ENCODE measurements at regions not wholly inside any gene's neighbourhood (a gene's known extent, or its start where the extent isn't known, plus 50 kb on each side); places are given as distances from the start of the nearest gene placed in this dataset.

DNA sequence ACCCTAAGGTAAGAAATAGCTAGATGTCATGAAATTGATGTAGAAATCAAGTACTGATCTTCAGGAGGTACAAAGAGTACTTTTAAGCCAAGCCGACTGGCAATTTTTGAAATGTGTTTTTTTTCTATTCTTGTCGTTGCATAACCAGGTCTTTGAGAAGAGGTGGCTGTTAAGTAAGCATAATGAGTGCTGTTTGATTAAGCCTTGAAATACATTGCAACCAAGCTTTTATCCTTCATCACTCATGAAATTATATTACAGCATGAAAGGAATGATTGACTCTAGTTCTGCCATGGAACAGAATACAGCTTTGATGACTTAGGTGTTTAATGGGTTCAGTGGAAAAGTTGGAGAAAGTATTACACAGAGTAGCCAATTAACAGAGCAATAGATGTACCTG lies 1720.2 kb upstream of the SEL1L start:
- Histone ChIP-seq H3K4me3 (no peak overlapping the region), H3K27me3 (no peaks in the 10 kb centered on the region), H3K27ac (no peak overlapping the region), H3K4me1 (replicated peaks in 1 of 2) (peaks cover 0 to 4% of the 10 kb centered on the region in 2 donors), H3K36me3 (replicated peaks in 1 of 2) (no peaks in the 10 kb centered on the region), H3K9me3 (replicated peaks in 1 of 3) (no peaks in the 10 kb centered on the region)
- TF ChIP-seq, protein P1, sequence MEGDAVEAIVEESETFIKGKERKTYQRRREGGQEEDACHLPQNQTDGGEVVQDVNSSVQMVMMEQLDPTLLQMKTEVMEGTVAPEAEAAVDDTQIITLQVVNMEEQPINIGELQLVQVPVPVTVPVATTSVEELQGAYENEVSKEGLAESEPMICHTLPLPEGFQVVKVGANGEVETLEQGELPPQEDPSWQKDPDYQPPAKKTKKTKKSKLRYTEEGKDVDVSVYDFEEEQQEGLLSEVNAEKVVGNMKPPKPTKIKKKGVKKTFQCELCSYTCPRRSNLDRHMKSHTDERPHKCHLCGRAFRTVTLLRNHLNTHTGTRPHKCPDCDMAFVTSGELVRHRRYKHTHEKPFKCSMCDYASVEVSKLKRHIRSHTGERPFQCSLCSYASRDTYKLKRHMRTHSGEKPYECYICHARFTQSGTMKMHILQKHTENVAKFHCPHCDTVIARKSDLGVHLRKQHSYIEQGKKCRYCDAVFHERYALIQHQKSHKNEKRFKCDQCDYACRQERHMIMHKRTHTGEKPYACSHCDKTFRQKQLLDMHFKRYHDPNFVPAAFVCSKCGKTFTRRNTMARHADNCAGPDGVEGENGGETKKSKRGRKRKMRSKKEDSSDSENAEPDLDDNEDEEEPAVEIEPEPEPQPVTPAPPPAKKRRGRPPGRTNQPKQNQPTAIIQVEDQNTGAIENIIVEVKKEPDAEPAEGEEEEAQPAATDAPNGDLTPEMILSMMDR (IDR thresholded peaks at IDR 0.05), result no peak
- TF ChIP-seq POLR2A (IDR thresholded peaks at IDR 0.05), result no peak
- intact Hi-C loops (cut with DNase I), result no loop called here
- no peak for DNase-seq
- 78 to 88% (median 83%) methylated on average over 2 of the region's 2 CpGs for WGBS, 4 donors

DNA sequence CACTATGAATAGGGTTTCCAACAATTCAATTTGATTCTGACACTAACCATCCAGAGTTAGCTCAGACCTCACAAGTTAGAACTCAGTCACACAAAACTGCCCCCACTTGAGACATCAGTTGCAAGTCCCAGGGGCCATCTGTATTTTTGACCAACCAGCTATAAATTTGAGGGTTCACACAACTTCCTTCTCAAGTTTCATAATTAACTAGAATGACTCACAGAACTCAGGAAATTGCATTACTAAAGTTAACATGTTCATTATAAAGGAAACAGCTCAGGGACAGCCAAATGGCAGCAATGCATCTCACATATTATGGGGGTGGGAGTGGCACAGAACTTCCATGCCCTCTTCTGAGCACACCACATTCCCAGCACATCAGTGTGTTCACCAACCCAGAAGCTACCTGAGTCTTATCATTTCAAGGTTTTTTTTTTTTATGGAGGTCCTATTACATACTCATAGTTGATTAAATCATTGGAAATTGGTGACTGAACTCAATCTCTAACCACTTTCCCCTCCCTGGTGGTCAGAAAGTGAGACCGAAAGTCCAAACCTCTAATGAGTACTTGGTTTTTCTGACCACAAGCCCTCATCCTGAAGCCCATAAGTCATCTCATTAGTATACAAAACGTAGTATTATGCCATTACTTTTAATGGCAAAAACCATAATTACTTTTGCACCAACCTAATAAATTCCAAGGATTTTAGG lies 1721.5 kb upstream of the SEL1L start:
- H3K36me3 ChIP-seq (replicated peaks in 1 of 2), result no peaks in the 10 kb centered on the region
- WGBS, 4 donors, result 69 to 85% (median 77%) methylated on average over 2 of the region's 2 CpGs
- H3K4me3 ChIP-seq, result no peak overlapping the region
- TF ChIP-seq POLR2A (IDR thresholded peaks at IDR 0.05), result no peak
- TF ChIP-seq, protein P1 (IDR thresholded peaks at IDR 0.05), result no peak
- intact Hi-C loops (cut with DNase I), result no loop called here
- peaks cover 0 to 4% of the 10 kb centered on the region in 2 donors for H3K4me1 ChIP-seq (replicated peaks in 1 of 2)
- H3K27ac ChIP-seq, result no peak overlapping the region
- no peaks in the 10 kb centered on the region for H3K27me3 ChIP-seq
- DNase-seq, result no peak
- no peaks in the 10 kb centered on the region for H3K9me3 ChIP-seq (replicated peaks in 1 of 3)

DNA sequence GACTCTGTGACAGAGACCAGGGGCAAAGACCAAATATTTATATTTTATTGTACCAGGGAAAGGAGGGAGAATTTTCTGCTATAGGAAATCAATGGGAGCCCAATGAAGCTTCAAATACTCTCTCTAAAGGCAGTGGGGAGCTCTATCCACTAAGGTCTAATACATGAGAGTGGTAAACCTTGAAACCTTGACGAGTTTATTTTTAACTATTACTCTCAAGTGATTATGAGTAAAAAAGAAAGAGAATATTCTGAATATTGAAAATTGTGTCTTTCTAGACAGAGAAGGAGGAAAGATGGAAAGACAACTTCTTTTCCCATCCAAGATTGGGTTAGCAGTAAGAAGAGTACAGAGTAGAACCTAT lies 1722.1 kb upstream of the SEL1L start:
- WGBS, 4 donors, result 60 to 83% (median 77%) methylated on average over 1 of the region's 1 CpG
- no peaks in the 10 kb centered on the region for H3K36me3 ChIP-seq (replicated peaks in 1 of 2)
- no peak overlapping the region for H3K27ac ChIP-seq
- intact Hi-C loops (cut with DNase I), result no loop called here
- peaks cover 0 to 4% of the 10 kb centered on the region in 2 donors for H3K4me1 ChIP-seq (replicated peaks in 1 of 2)
- no peak for TF ChIP-seq POLR2A (IDR thresholded peaks at IDR 0.05)
- TF ChIP-seq, protein P1 (IDR thresholded peaks at IDR 0.05), result no peak
- no peaks in the 10 kb centered on the region for H3K9me3 ChIP-seq (replicated peaks in 1 of 3)
- H3K27me3 ChIP-seq, result no peaks in the 10 kb centered on the region
- H3K4me3 ChIP-seq, result no peak overlapping the region
- no peak for DNase-seq

DNA sequence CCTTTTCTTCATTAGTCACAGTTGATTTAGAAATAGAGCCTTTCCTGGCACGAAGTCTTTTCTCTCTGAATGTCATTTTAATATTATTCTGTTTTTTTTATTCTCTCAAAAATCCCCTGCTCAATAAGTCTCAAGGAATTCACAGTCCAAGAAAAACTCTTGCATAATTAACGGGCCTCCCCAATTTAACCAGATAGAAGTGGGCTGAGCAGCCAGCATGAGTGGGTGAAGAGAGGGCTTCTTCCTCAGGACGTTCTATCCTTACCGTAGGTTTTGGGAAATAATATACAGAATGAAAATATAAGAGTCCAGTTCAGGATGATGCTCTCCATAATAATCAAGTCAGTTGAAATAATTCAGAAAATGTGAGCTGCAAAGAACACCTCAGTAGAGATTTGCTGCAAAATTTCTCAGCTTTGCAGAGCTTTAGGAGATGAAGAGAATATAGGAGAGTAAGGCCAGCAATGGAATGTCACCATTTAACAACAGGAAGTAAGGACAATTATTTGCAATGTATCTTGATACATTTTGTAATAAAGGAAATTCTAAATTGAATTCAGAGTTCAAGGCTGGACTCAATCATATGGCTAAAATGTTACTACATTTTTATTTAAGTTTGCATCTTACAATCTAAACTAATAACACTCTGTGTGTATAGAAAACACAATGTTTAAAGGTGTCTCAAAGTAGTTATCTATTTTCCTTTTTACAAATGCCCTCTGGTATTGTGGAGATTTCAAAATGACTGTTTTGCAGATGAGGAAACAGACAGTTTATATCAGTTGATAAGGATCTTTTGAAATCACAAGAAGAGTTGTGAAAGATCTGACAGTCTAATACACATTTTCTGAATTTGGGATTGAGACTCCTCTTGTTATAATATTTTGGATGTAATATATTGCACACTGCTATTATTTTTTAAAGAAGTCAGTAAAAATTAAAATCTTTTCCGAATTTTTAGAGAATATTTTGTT lies 1724.1 kb upstream of the SEL1L start:
- H3K36me3 ChIP-seq (replicated peaks in 1 of 2), result no peaks in the 10 kb centered on the region
- DNase-seq, result no peak
- no peaks in the 10 kb centered on the region for H3K27me3 ChIP-seq
- 54 to 62% (median 62%) methylated on average over 5 of the region's 5 CpGs for WGBS, 4 donors
- intact Hi-C loops (cut with DNase I), result no loop called here
- peaks cover 0 to 4% of the 10 kb centered on the region in 2 donors for H3K4me1 ChIP-seq (replicated peaks in 1 of 2)
- TF ChIP-seq, protein P1 (IDR thresholded peaks at IDR 0.05), result no peak
- no peak for TF ChIP-seq POLR2A (IDR thresholded peaks at IDR 0.05)
- no peak overlapping the region for H3K4me3 ChIP-seq
- H3K27ac ChIP-seq, result no peak overlapping the region
- no peaks in the 10 kb centered on the region for H3K9me3 ChIP-seq (replicated peaks in 1 of 3)
